Fibroblast of lung (primary cell): ENCODE measurements at regions not wholly inside any gene's neighbourhood (a gene's known extent, or its start where the extent isn't known, plus 50 kb on each side); places are given as distances from the start of the nearest gene placed in this dataset.

Experiments
- DNase-seq, 2 donors: peaks; one replicate each; pipeline versions ENCODE4 v3.0.0 to v3.0.0-alpha.2; 2010; ENCODE audit warnings: low read depth in 2 of 2
- H2AFZ ChIP-seq: 2 replicates; pipeline ENCODE4 v1.5.1; 2012; ENCODE audit warnings: low read length, control low read depth, inconsistent platforms
- H3K27ac ChIP-seq: 2 replicates; pipeline ENCODE4 v1.5.1; 2011; ENCODE audit warnings: low read length, control low read depth; ENCODE audit not compliant: insufficient read depth
- H3K27me3 ChIP-seq: 2 replicates; pipeline ENCODE4 v1.5.1; 2011; ENCODE audit warnings: mild to moderate bottlenecking, low read length; ENCODE audit not compliant: control insufficient read depth, insufficient read depth
- H3K36me3 ChIP-seq: 2 replicates; pipeline ENCODE4 v1.5.1; 2011; ENCODE audit warnings: low read length; ENCODE audit not compliant: control insufficient read depth, insufficient read depth
- H3K4me1 ChIP-seq: 2 replicates; pipeline ENCODE4 v1.5.1; 2011; ENCODE audit warnings: low read length; ENCODE audit not compliant: control insufficient read depth, insufficient read depth; ENCODE audit errors: extremely low read depth
- H3K4me2 ChIP-seq: 2 replicates; pipeline ENCODE4 v1.5.1; 2011; ENCODE audit warnings: low read length, control low read depth; ENCODE audit not compliant: insufficient read depth; ENCODE audit errors: extremely low read depth
- H3K4me3 ChIP-seq, 4 experiments: fragments of 200-600 bp in 1 of 4; sonication (generic) in 1 of 4; replicated peaks in 1 of 4; 2 replicates each; pipeline ENCODE4 v1.5.1; 2011 to 2016; ENCODE audit warnings: low read length in 4 of 4, low read depth in 3 of 4, mild to moderate bottlenecking in 3 of 4, control low read depth in 2 of 4, inconsistent platforms in 1 of 4, mixed read lengths in 1 of 4; ENCODE audit not compliant: insufficient read depth in 1 of 4; ENCODE audit errors: control extremely low read depth in 1 of 4
- H3K79me2 ChIP-seq: 2 replicates; pipeline ENCODE4 v1.5.1; 2012; ENCODE audit warnings: mild to moderate bottlenecking, low read length, inconsistent platforms; ENCODE audit not compliant: control insufficient read depth, insufficient read depth
- H3K9ac ChIP-seq: 2 replicates; pipeline ENCODE4 v1.5.1; 2011; ENCODE audit warnings: mild to moderate bottlenecking, low read length, control low read depth; ENCODE audit not compliant: insufficient read depth
- H3K9me3 ChIP-seq: 2 replicates; pipeline ENCODE4 v1.5.1; 2012; ENCODE audit warnings: low read depth, low read length; ENCODE audit not compliant: control insufficient read depth, insufficient read depth
- H4K20me1 ChIP-seq: 2 replicates; pipeline ENCODE4 v1.5.1; 2011; ENCODE audit warnings: low read length; ENCODE audit not compliant: control insufficient read depth, insufficient read depth; ENCODE audit errors: extremely low read depth
- CTCF ChIP-seq, 2 donors: IDR thresholded peaks in 1 of 2; conservative IDR thresholded peaks in 1 of 2; 1 replicate in 1 of 2; 2 replicates in 1 of 2; pipeline ENCODE4 v1.5.1; 2011 to 2012; ENCODE audit warnings: low read length in 2 of 2, control low read depth in 1 of 2, inconsistent platforms in 1 of 2, low read depth in 1 of 2, mild to moderate bottlenecking in 1 of 2
- EZH2 ChIP-seq: IDR thresholded peaks from 2 replicates; pipeline ENCODE4 v1.5.1; 2012; ENCODE audit warnings: low read length, control low read depth, mild to moderate bottlenecking; ENCODE audit errors: missing control alignments

DNA sequence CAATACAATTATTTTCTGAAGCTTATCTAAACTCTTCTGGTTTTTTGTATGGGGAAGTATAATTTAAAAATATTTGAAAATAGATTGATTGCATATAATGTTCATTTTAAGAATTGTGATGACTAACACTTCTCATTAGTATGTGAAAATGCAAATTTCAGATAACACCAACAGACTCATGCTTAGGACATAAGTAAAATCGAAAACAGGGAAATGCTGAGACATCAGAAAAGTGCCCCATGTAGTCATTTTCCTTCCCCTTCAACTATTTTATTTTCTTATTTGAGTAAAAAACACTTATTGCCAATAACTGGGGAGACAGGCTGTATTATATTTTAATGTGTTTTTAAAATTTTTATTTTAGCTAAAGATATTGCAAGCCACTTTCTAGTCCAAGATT is 814.7 kb downstream of the GALC start:
- no peak overlapping the region for H2AFZ ChIP-seq
- H3K9me3 ChIP-seq, result no peaks in the 10 kb centered on the region
- no peak overlapping the region for H3K4me2 ChIP-seq
- no peak overlapping the region for H3K4me3 ChIP-seq
- DNase-seq, result no peak
- H3K79me2 ChIP-seq, result no peaks in the 10 kb centered on the region
- no peak overlapping the region for H3K27ac ChIP-seq
- no peaks in the 10 kb centered on the region for H3K36me3 ChIP-seq
- H3K27me3 ChIP-seq, result no peaks in the 10 kb centered on the region
- H4K20me1 ChIP-seq, result no peaks in the 10 kb centered on the region
- H3K9ac ChIP-seq, result no peak overlapping the region
- TF ChIP-seq CTCF (conservative IDR thresholded peaks at IDR 0.05 in 1 of 2, IDR thresholded peaks at IDR 0.05 in 1 of 2; ENCODE audit: low read depth in 1 of 2, low read length in 2 of 2), result no peak
- TF ChIP-seq EZH2, result no peak
- H3K4me1 ChIP-seq, result no peaks in the 10 kb centered on the region

- TF ChIP-seq EZH2 (no peak), CTCF (conservative IDR thresholded peaks at IDR 0.05 in 1 of 2, IDR thresholded peaks at IDR 0.05 in 1 of 2; ENCODE audit: low read depth in 1 of 2, low read length in 2 of 2) (no peak)
- H3K27me3 ChIP-seq, result no peaks in the 10 kb centered on the region
- H3K27ac ChIP-seq, result no peak overlapping the region
- no peak overlapping the region for H3K4me3 ChIP-seq
- H4K20me1 ChIP-seq, result no peaks in the 10 kb centered on the region
- no peaks in the 10 kb centered on the region for H3K36me3 ChIP-seq
- no peaks in the 10 kb centered on the region for H3K4me1 ChIP-seq
- no peaks in the 10 kb centered on the region for H3K9me3 ChIP-seq
- no peaks in the 10 kb centered on the region for H3K79me2 ChIP-seq
- H3K9ac ChIP-seq, result no peak overlapping the region
- DNase-seq, result peak in 1 of 2 donors; percentile 1
- H2AFZ ChIP-seq, result no peak overlapping the region
- no peak overlapping the region for H3K4me2 ChIP-seq
Observed at GRCh38 chr14:87175175-87175574, 817.8 kb downstream of the GALC start.

- Histone ChIP-seq H3K79me2 (no peaks in the 10 kb centered on the region), H3K9ac (no peak overlapping the region), H3K27ac (no peak overlapping the region), H3K27me3 (no peaks in the 10 kb centered on the region), H3K36me3 (no peaks in the 10 kb centered on the region), H3K4me3 (no peak overlapping the region), H3K9me3 (no peaks in the 10 kb centered on the region), H2AFZ (no peak overlapping the region), H4K20me1 (no peaks in the 10 kb centered on the region), H3K4me2 (no peak overlapping the region), H3K4me1 (no peaks in the 10 kb centered on the region)
- no peak for DNase-seq
- no peak for TF ChIP-seq CTCF (conservative IDR thresholded peaks at IDR 0.05 in 1 of 2, IDR thresholded peaks at IDR 0.05 in 1 of 2; ENCODE audit: low read depth in 1 of 2, low read length in 2 of 2)
- TF ChIP-seq EZH2, result no peak
Observed at GRCh38 chr14:87171141-87171540, 821.8 kb downstream of the GALC start.
